ENCODE measurements at regions not wholly inside any gene's neighbourhood (a gene's known extent, or its start where the extent isn't known, plus 50 kb on each side); places are given as distances from the start of the nearest gene placed in this dataset.

DNA sequence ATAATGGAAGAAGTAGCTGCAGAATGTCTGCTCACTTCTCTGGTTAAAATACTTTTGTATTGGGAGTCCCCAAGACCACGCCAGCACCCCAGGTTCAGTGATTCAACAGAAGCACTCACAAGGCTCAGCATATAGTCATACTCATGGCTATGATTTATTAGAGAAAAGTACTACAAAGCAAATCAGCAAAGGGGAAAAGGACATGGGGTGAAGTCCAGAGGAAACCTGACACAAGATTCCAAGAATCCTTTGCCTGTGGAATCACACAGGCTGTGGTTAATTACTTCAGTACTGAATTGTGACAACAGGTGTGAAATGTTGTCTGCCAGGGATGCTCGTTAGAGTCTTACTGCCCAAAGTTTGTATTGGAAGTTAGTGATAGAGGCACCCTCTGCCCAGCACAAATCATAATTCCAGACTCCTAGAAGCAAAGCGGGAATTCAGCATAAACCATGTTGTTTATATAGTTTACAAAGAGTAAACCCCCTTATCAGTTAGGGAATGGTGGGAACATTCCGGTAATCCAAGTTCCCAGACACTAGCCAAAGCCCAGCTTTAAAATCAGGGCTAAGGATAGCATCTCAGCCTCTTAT lies 79.4 kb downstream of the HYCC1 start:
- DNase-seq, result no peak
- no peaks in the 10 kb centered on the region for H3K4me1 Mint-ChIP-seq
- H3K4me3 Mint-ChIP-seq, result no peak overlapping the region
- H3K27ac Mint-ChIP-seq, result no peak overlapping the region
- peaks cover 0 to 5% (median 1%) of the 10 kb centered on the region in 3 donors for H3K27me3 Mint-ChIP-seq (ENCODE audit: low read depth in 3 of 3)
- no peaks in the 10 kb centered on the region for H3K36me3 Mint-ChIP-seq
- peaks cover 0 to 9% (median 0%) of the 10 kb centered on the region in 6 donors for H3K9me3 Mint-ChIP-seq

DNA sequence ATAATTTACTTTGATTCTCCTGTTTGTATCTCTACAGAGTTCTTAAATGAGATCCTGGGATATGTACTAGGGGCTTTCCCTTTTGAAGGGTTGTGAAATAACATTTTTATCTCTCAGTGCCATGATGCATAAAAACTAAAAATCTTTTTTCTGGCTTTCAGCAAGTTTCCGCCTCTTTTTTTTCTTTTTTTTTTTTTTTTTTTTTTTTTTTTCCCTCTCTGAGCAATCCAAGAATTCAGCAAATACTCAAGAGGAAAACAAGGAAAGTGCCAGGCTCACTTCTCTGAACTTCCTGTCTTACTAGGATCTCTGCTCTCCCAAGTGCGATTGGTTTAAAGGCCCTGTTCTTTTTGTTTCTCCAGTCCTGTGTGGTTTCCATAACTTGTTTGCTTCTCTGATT lies 79.9 kb downstream of the HYCC1 start:
- H3K4me1 Mint-ChIP-seq, result no peaks in the 10 kb centered on the region
- no peak overlapping the region for H3K27ac Mint-ChIP-seq
- peaks cover 0 to 5% (median 1%) of the 10 kb centered on the region in 3 donors for H3K27me3 Mint-ChIP-seq (ENCODE audit: low read depth in 3 of 3)
- no peaks in the 10 kb centered on the region for H3K36me3 Mint-ChIP-seq
- no peak for DNase-seq
- H3K9me3 Mint-ChIP-seq, result peaks cover 0 to 9% (median 0%) of the 10 kb centered on the region in 6 donors
- no peak overlapping the region for H3K4me3 Mint-ChIP-seq

DNA sequence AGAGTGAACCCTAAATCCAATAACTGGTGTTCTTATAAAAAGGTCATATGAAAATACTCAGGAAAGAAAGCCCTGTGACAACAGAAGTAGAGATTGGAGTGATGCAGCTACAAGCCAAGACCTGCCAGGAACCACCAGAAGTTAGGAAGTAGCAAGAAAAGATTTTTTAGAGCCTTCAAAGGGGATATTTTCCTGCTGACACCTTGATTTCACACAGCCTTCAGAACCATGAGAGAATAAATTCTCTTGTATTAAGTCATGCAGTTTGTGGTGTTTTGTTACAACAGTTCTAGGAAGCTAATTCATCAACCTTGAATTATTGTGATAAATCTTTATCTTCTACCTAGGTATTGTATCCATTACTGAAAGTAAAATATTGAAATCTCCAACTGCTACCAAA lies 81.0 kb downstream of the HYCC1 start:
- Mint-ChIP-seq H3K4me1 (no peaks in the 10 kb centered on the region), H3K27ac (no peak overlapping the region), H3K27me3 (ENCODE audit: low read depth in 3 of 3) (peaks cover 0 to 5% (median 1%) of the 10 kb centered on the region in 3 donors), H3K9me3 (peaks cover 0 to 9% (median 0%) of the 10 kb centered on the region in 6 donors), H3K36me3 (no peaks in the 10 kb centered on the region), H3K4me3 (no peak overlapping the region)
- DNase-seq, result no peak

DNA sequence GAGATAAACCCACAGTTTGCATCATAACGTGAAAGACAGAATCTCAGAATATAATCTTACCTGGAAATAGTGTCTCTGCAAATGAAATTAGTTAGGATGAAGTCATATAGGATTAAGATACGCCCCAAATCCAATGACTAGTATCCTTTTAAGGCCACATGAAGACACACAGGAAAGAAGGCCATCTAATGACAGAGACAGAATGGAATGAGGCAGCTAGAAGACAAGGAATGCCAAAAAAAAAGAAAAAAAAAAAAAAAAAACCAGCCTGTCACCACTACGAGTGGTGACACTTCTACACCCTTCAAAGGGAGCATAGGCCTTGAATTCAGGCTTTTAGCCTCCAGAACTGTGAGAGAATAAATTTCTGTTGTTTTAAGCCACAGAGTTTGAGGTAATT lies 82.9 kb downstream of the HYCC1 start:
- Mint-ChIP-seq H3K36me3 (no peaks in the 10 kb centered on the region), H3K27ac (no peak overlapping the region), H3K9me3 (peaks cover 0 to 9% (median 0%) of the 10 kb centered on the region in 6 donors)

DNA sequence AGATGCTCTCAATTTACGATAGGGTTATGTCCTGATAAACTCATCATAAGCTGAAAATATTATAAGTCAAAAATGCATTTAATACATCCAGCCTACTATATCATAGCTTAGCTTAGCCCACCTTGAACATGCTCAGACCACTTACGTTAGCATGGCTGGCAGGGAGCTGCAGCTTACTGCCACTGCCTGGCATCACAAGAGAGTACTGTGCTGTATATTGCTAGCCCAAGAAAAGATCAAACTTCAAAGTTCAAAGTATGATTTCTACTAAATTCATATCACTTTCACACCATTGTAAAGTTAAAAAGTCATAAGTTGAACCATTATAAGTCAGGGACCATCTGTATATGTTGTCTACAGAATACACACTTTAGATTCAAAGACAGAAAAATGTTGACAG lies 91.6 kb downstream of the HYCC1 start:
- Mint-ChIP-seq H3K4me3 (no peak overlapping the region), H3K36me3 (peaks cover 0 to 5% (median 2%) of the 10 kb centered on the region in 3 donors), H3K4me1 (no peaks in the 10 kb centered on the region), H3K9me3 (peaks cover 0 to 6% (median 0%) of the 10 kb centered on the region in 6 donors), H3K27me3 (ENCODE audit: low read depth in 3 of 3) (no peaks in the 10 kb centered on the region), H3K27ac (no peak overlapping the region)
- DNase-seq, result no peak

More for the DNA sequence above, 82.9 kb downstream of the HYCC1 start:
- DNase-seq, result no peak
- Mint-ChIP-seq H3K4me3 (no peak overlapping the region), H3K27me3 (ENCODE audit: low read depth in 3 of 3) (peaks cover 0 to 5% (median 1%) of the 10 kb centered on the region in 3 donors), H3K4me1 (no peaks in the 10 kb centered on the region)

DNA sequence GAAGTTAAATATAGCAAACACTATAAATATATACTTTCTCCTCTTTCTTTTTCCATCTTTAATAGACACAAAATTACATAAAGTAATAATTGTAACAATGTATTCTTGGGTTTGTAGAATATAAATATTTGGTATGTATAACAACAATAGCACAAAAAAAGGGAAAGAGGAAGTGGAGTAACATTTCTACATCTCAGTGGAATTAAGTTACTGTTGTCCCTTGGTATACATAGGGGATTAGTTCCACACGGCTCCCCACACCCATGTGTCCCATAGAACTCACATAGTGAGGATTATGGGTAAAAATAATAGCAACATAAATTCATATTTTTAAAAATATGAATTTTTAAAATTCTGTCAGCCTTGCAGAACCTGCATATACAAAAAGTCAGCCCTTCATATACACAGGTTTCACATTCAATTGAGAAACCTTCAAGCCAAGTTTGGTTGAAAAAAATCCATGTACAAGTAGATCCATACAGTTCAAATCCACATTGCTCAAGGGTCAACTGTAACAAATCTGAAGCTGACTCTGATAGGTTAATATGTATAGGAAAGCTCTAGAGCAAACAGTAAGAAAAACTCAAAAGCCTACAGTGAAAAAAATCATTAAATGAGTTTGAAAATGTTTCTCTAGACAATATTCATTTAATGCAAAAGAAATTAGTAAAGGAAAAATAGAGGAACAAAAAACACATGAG lies 92.4 kb downstream of the HYCC1 start:
- Mint-ChIP-seq H3K4me3 (no peak overlapping the region), H3K4me1 (no peaks in the 10 kb centered on the region), H3K36me3 (peaks cover 0 to 5% (median 2%) of the 10 kb centered on the region in 3 donors), H3K9me3 (peaks cover 0 to 6% (median 0%) of the 10 kb centered on the region in 6 donors), H3K27me3 (ENCODE audit: low read depth in 3 of 3) (no peaks in the 10 kb centered on the region), H3K27ac (no peak overlapping the region)
- no peak for DNase-seq

DNA sequence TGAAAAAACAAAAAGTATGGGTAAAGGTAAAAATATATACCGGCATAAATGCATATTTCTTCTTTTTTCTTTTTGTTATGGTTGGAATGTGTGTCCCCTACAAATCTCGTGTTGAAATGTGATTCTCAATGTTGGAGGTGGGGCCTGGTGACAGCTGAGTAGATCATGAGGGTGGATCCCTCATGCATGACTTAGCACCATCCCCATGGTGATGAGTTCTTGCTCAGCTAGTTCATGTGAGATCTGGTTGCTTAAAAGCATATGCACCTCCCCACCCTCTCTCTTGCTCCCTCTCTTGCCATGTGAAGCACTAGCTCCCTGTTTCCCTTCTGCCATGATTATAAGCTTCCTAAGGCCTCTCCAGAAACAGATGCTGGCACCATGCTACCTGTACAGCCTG lies 93.3 kb downstream of the HYCC1 start:
- H3K4me1 Mint-ChIP-seq, result no peaks in the 10 kb centered on the region
- peaks cover 0 to 6% (median 0%) of the 10 kb centered on the region in 6 donors for H3K9me3 Mint-ChIP-seq
- no peak for DNase-seq
- H3K4me3 Mint-ChIP-seq, result no peak overlapping the region
- peaks cover 0 to 5% (median 2%) of the 10 kb centered on the region in 3 donors for H3K36me3 Mint-ChIP-seq
- H3K27me3 Mint-ChIP-seq (ENCODE audit: low read depth in 3 of 3), result no peaks in the 10 kb centered on the region
- no peak overlapping the region for H3K27ac Mint-ChIP-seq

DNA sequence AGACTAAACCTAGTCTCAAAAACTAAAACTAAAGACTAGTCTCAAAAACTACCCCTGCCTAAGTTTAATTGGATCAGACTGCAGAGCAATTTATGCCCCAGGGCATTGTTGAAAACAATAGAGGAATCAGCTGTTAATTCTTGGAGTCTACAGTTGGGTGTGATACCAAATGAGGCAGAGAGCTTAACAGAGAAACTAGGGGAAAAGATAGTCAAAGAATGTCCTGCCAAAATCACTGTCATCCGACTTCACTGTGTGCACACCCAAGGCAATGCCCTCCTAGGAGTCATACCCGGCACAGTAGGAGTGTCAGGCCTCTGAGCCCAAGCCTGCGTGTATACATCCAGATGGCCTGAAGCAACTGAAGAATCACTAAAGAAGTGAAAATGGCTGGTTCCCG lies 90.5 kb upstream of the TOMM7 start:
- Mint-ChIP-seq H3K4me1 (no peaks in the 10 kb centered on the region), H3K4me3 (no peak overlapping the region), H3K27me3 (ENCODE audit: low read depth in 3 of 3) (no peaks in the 10 kb centered on the region), H3K27ac (no peak overlapping the region), H3K9me3 (peaks cover 0 to 2% (median 0%) of the 10 kb centered on the region in 6 donors), H3K36me3 (peaks cover 0 to 4% (median 0%) of the 10 kb centered on the region in 3 donors)
- no peak for DNase-seq

DNA sequence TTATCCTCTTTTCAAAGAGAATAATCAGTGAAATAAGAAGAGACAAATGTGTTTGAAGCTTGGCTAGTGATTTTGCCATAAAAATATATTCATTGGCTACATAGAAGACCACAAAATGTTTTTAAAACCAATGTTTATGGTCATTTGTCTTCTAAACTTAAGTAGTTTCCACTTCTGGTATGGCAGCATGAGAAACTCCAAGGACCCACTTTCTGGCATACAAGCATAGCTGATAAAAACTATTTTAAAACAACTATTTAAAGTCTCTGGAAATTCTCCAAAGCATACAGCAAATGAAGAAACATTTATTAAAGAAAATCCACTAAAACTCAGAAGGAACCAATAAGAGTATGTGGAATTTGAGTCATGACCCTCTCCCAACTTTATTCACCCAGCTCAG lies 89.2 kb upstream of the TOMM7 start:
- H3K4me1 Mint-ChIP-seq, result no peaks in the 10 kb centered on the region
- H3K36me3 Mint-ChIP-seq, result peaks cover 0 to 4% (median 0%) of the 10 kb centered on the region in 3 donors
- H3K4me3 Mint-ChIP-seq, result no peak overlapping the region
- H3K27ac Mint-ChIP-seq, result no peak overlapping the region
- H3K9me3 Mint-ChIP-seq, result peaks cover 0 to 2% (median 0%) of the 10 kb centered on the region in 6 donors
- DNase-seq, result no peak
- no peaks in the 10 kb centered on the region for H3K27me3 Mint-ChIP-seq (ENCODE audit: low read depth in 3 of 3)

DNA sequence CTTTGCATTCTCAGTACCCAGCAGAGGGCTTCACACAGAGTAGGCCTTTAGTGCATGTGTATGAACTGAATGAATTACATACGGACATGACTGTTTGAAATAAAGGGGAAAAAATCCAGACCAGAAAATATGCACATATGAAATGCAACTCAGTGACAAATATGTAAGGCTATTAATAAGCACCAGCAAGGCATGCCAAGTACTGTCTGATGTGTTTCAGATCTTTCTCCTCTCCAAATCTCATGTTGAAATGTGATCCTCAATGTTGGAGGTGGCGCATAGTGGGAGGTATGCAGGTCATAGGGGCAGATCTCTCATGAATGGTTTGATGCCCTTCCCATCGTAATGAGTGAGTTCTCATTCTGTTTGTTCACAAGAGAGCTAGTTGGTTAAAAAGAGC lies 87.3 kb upstream of the TOMM7 start:
- Mint-ChIP-seq H3K4me1 (no peaks in the 10 kb centered on the region), H3K27ac (no peak overlapping the region), H3K9me3 (peaks cover 0 to 2% (median 0%) of the 10 kb centered on the region in 6 donors), H3K36me3 (peaks cover 0 to 2% (median 0%) of the 10 kb centered on the region in 3 donors), H3K27me3 (ENCODE audit: low read depth in 3 of 3) (no peaks in the 10 kb centered on the region), H3K4me3 (no peak overlapping the region)
- no peak for DNase-seq

DNA sequence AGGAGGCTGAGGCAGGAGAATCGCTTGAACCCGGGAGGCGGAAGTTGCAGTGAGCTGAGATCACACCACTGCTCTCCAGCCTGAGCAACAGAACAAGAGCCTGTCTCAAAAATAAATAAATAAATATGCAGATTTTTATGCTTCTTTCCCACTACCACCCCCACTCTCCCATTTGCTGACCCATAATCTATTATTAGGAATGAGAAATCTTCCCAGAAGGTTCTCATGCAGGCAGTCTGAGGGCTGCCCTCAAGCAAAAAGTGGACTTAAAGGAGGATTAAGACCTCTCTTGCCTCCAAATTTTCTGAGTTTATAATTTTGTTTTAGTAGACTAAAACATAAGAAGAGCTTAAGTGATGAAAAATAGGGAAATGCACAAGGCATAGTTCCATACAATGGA lies 85.2 kb upstream of the TOMM7 start:
- DNase-seq, result no peak
- Mint-ChIP-seq H3K27me3 (ENCODE audit: low read depth in 3 of 3) (no peaks in the 10 kb centered on the region), H3K4me3 (no peak overlapping the region), H3K27ac (no peak overlapping the region), H3K36me3 (no peaks in the 10 kb centered on the region), H3K4me1 (no peaks in the 10 kb centered on the region), H3K9me3 (peaks cover 0 to under 1% (median 0%) of the 10 kb centered on the region in 6 donors)

DNA sequence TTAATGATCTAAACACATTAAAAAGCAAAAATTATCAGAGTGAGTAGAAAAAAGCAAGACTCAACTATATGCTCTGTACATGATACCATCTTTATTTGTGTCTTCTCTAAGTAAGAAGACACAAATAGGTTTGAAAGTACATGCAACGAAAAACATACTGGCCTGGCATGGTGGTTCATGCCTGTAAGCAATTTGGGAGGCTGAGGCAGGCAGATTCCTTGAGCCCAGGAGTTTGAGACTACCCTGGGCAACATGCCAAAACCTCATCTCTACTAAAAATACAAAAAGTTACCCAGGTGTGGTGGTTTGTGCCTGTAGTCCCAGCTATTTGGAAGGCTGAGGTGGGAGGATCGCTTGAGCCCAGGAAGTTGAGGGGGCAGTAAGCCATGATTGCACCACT lies 78.1 kb upstream of the TOMM7 start:
- Mint-ChIP-seq H3K27ac (no peak overlapping the region), H3K4me3 (no peak overlapping the region), H3K36me3 (no peaks in the 10 kb centered on the region), H3K4me1 (no peaks in the 10 kb centered on the region), H3K27me3 (ENCODE audit: low read depth in 3 of 3) (peaks cover 2 to 6% (median 2%) of the 10 kb centered on the region in 3 donors), H3K9me3 (peaks cover 0 to 2% (median 0%) of the 10 kb centered on the region in 6 donors)
- no peak for DNase-seq

DNA sequence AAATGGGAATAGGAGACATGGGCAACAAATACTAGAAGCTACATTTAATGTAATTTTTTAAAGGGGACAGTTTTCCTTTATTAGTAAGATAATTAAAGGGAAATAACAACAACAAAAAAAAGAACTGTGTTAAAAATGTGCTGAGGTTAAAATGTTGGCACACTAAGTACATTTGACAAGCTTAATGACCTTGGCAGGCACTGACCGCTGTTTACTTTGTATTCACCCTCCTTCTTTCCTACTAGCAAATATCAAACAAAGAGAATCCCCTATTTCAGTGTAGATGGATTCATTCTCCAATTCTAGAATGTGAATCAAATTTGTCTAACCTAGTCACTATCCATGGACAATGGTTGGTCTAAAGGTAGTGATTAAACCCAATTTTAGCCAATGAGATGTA lies 77.5 kb upstream of the TOMM7 start:
- Mint-ChIP-seq H3K9me3 (peaks cover 0 to 2% (median 0%) of the 10 kb centered on the region in 6 donors), H3K27me3 (ENCODE audit: low read depth in 3 of 3) (peaks cover 2 to 6% (median 3%) of the 10 kb centered on the region in 3 donors), H3K4me3 (no peak overlapping the region), H3K4me1 (no peaks in the 10 kb centered on the region), H3K36me3 (no peaks in the 10 kb centered on the region), H3K27ac (no peak overlapping the region)
- DNase-seq, result no peak

DNA sequence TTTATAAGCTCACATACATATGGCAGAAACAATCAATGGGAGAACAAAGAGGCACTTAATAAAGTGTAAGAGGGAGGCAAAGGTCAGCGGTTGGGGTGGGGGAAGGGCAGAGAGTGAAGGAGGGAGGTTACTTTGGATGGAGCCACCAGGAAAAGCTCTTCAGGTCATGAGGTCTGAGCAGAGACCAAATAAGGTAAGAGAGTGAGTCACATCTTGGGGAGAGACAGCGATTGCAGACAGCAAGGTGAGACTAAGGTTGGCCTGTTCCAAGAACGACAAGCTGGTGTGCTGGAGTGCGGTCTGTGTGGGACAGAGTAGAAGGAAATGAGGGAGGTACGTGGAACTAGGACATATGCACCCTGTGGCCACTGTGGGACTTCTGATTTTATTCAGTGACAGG lies 74.3 kb upstream of the TOMM7 start:
- Mint-ChIP-seq H3K27me3 (ENCODE audit: low read depth in 3 of 3) (peaks cover 3 to 6% (median 3%) of the 10 kb centered on the region in 3 donors), H3K4me3 (no peak overlapping the region), H3K27ac (no peak overlapping the region), H3K36me3 (no peaks in the 10 kb centered on the region), H3K9me3 (peaks cover 0 to 2% (median 0%) of the 10 kb centered on the region in 6 donors), H3K4me1 (no peaks in the 10 kb centered on the region)
- no peak for DNase-seq
